Prostate gland (tissue), 2 donors: ENCODE measurements at regions not wholly inside any gene's neighbourhood (a gene's known extent, or its start where the extent isn't known, plus 50 kb on each side); places are given as distances from the start of the nearest gene placed in this dataset.

Source experiments
- DNase-seq: peaks from one replicate; pipeline ENCODE4 v3.0.0-alpha.2; 2019; ENCODE audit warnings: low spot score
- H3K27ac ChIP-seq, 2 donors: fragments of 200-600 bp; sonication (generic); 2 replicates each; pipeline ENCODE4 v1.5.1; 2017 to 2019
- H3K27me3 ChIP-seq: fragments of 200-600 bp; sonication (generic); replicated peaks from 2 replicates; pipeline ENCODE4 v1.5.1; 2019; ENCODE audit not compliant: insufficient read depth
- H3K36me3 ChIP-seq, 2 donors: fragments of 200-600 bp; sonication (generic); 1 replicate in 1 of 2; 2 replicates in 1 of 2; pipeline versions ENCODE4 v1.5.1 to v1.8.1; 2017 to 2019
- H3K4me1 ChIP-seq: fragments of 200-600 bp; sonication (generic); replicated peaks from 2 replicates; pipeline ENCODE4 v1.5.1; 2019
- H3K4me3 ChIP-seq, 2 donors: fragments of 200-600 bp; sonication (generic); 2 replicates each; pipeline ENCODE4 v1.5.1; 2017 to 2019
- H3K9me3 ChIP-seq: fragments of 200-600 bp; sonication (generic); 2 replicates; pipeline ENCODE4 v1.5.1; 2017
- POLR2A ChIP-seq: fragments of 450-650 bp; IDR thresholded peaks from one replicate; pipeline ENCODE4 v1.6.1; 2016; ENCODE audit warnings: antibody characterized with exemption, mild to moderate bottlenecking
- POLR2AphosphoS5 ChIP-seq: sonication (generic); formaldehyde crosslinking; IDR thresholded peaks from one replicate; pipeline ENCODE4 v1.6.1; 2017; ENCODE audit warnings: antibody characterized with exemption
- WGBS: methylation state at CpG from one replicate; pipeline ENCODE4 v1.1.5; 2018; 5-methylcytosine and 5-hydroxymethylcytosine counted together
- intact Hi-C: fragments of 100-400 bp; cut with DNase I; formaldehyde crosslinking; loops from one replicate; pipeline ENCODE4 v1.14.2; 2022
- TF ChIP-seq, protein P1 (sequence below), 4 experiments: fragments of 200-600 bp in 2 of 4; fragments of 450-650 bp in 2 of 4; sonication (generic) in 2 of 4; IDR thresholded peaks; 1 replicate in 3 of 4; 2 replicates in 1 of 4; pipeline ENCODE4 v1.5.1; 2016 to 2019; ENCODE audit warnings: antibody characterized with exemption in 4 of 4, mild to moderate bottlenecking in 2 of 4, moderate library complexity in 2 of 4

- Histone ChIP-seq H3K36me3 (no peaks in the 10 kb centered on the region), H3K27ac (no peak overlapping the region), H3K27me3 (peaks cover 20% of the 10 kb centered on the region), H3K4me1 (no peaks in the 10 kb centered on the region), H3K9me3 (no peaks in the 10 kb centered on the region), H3K4me3 (no peak overlapping the region)
- WGBS, result 80% methylated on average over 28 of the region's 28 CpGs
- no peak for DNase-seq
- TF ChIP-seq, protein P1, sequence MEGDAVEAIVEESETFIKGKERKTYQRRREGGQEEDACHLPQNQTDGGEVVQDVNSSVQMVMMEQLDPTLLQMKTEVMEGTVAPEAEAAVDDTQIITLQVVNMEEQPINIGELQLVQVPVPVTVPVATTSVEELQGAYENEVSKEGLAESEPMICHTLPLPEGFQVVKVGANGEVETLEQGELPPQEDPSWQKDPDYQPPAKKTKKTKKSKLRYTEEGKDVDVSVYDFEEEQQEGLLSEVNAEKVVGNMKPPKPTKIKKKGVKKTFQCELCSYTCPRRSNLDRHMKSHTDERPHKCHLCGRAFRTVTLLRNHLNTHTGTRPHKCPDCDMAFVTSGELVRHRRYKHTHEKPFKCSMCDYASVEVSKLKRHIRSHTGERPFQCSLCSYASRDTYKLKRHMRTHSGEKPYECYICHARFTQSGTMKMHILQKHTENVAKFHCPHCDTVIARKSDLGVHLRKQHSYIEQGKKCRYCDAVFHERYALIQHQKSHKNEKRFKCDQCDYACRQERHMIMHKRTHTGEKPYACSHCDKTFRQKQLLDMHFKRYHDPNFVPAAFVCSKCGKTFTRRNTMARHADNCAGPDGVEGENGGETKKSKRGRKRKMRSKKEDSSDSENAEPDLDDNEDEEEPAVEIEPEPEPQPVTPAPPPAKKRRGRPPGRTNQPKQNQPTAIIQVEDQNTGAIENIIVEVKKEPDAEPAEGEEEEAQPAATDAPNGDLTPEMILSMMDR (IDR thresholded peaks at IDR 0.05), result no peak
- no peak for TF ChIP-seq POLR2A
- TF ChIP-seq POLR2AphosphoS5, result no peak
- intact Hi-C loops, result no loop called here
Observed at GRCh38 chr9:135302329-135303279, 177.0 kb upstream of the PPP1R26 start.

GRCh38 chr9:135303280-135303647, 176.3 kb upstream of the PPP1R26 start:
- Histone ChIP-seq H3K4me1 (no peaks in the 10 kb centered on the region), H3K9me3 (no peaks in the 10 kb centered on the region), H3K27me3 (peaks cover 20% of the 10 kb centered on the region), H3K27ac (no peak overlapping the region), H3K36me3 (no peaks in the 10 kb centered on the region), H3K4me3 (no peak overlapping the region)
- intact Hi-C loops, result no loop called here
- 27% methylated on average over 3 of the region's 3 CpGs for WGBS
- TF ChIP-seq POLR2AphosphoS5, result no peak
- no peak for TF ChIP-seq POLR2A
- TF ChIP-seq, protein P1 (IDR thresholded peaks at IDR 0.05), result no peak
- no peak for DNase-seq

GRCh38 chr9:135303865-135304499, 175.6 kb upstream of the PPP1R26 start:
- no peak for TF ChIP-seq POLR2AphosphoS5
- TF ChIP-seq, protein P1 (IDR thresholded peaks at IDR 0.05), result no peak
- no peak for TF ChIP-seq POLR2A
- Histone ChIP-seq H3K4me1 (no peaks in the 10 kb centered on the region), H3K27me3 (peaks cover 27% of the 10 kb centered on the region), H3K36me3 (no peaks in the 10 kb centered on the region), H3K9me3 (no peaks in the 10 kb centered on the region), H3K4me3 (no peak overlapping the region), H3K27ac (no peak overlapping the region)
- intact Hi-C loops, result no loop called here
- DNase-seq, result no peak

DNA sequence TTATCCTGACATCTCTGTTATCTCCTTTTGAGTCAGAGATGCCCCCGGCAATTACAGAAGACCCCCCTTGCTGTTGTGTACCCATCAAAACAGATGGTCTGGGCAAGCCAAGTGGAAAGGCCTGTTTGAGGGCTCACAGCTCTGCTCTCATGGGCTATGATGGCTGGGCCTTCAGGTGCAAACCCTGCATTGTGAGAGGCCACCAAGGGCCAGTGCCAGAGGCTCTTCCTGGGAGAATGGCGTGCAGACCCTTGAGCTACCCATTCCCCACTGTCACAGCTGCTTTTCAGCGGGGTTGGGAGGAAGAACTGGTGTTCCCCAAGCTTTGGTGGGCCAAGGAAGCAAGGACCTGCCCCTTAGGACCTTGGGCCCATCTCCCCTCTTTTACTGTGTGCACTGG, 174.7 kb upstream of the PPP1R26 start:
- no peak overlapping the region for H3K27ac ChIP-seq
- peaks cover 35% of the 10 kb centered on the region for H3K27me3 ChIP-seq
- no peak for DNase-seq
- TF ChIP-seq POLR2A (no peak), POLR2AphosphoS5 (no peak)
- TF ChIP-seq, protein P1 (IDR thresholded peaks at IDR 0.05), result no peak
- H3K4me1 ChIP-seq, result no peaks in the 10 kb centered on the region
- WGBS, result 74% methylated on average over 3 of the region's 3 CpGs
- intact Hi-C loops, result no loop called here
- H3K9me3 ChIP-seq, result no peaks in the 10 kb centered on the region
- no peak overlapping the region for H3K4me3 ChIP-seq
- no peaks in the 10 kb centered on the region for H3K36me3 ChIP-seq
